ENCODE measurements at regions not wholly inside any gene's neighbourhood (a gene's known extent, or its start where the extent isn't known, plus 50 kb on each side); places are given as distances from the start of the nearest gene placed in this dataset.

- no peaks in the 10 kb centered on the region for H3K36me3 ChIP-seq (replicated peaks in 1 of 2; ENCODE audit: control insufficient read depth in 2 of 2, insufficient read depth in 2 of 2, low read length in 2 of 2)
- H4K91ac ChIP-seq (ENCODE audit: low read depth, low read length, poor library complexity): no peak overlapping the region
- no peak overlapping the region for H3K27ac ChIP-seq (replicated peaks; ENCODE audit: low read length)
- no peak overlapping the region for H2BK5ac ChIP-seq (ENCODE audit: low read length)
- H2BK120ac ChIP-seq (ENCODE audit: low read depth, low read length): no peak overlapping the region
- no peak overlapping the region for H3K4me3 ChIP-seq (ENCODE audit: low read length in 2 of 2)
- no peaks in the 10 kb centered on the region for H3K9me3 ChIP-seq (replicated peaks in 1 of 2; ENCODE audit: control insufficient read depth in 2 of 2, insufficient read depth in 1 of 2, low read depth in 1 of 2, low read length in 2 of 2)
- no peak overlapping the region for H3K9ac ChIP-seq (ENCODE audit: low read depth, low read length, poor library complexity)
- H3K27me3 ChIP-seq (ENCODE audit: control insufficient read depth in 3 of 3, insufficient read depth in 3 of 3, low read depth in 1 of 3, low read length in 3 of 3): no peaks in the 10 kb centered on the region
- no peak overlapping the region for H2BK12ac ChIP-seq (ENCODE audit: low read length)
- H2BK15ac ChIP-seq (ENCODE audit: low read length): no peak overlapping the region
- H3K79me1 ChIP-seq (ENCODE audit: low read depth, low read length): no peaks in the 10 kb centered on the region
- no peak for DNase-seq (ENCODE audit: low spot score)
- H3K23ac ChIP-seq (ENCODE audit: low read depth, low read length, poor library complexity): no peak overlapping the region
- no peak overlapping the region for H3K14ac ChIP-seq (ENCODE audit: low read length)
- no peak overlapping the region for H4K8ac ChIP-seq (ENCODE audit: low read depth, low read length)
- H2AFZ ChIP-seq (ENCODE audit: low read length): no peak overlapping the region
- peak overlapping the region; percentile 59 for H3K18ac ChIP-seq (ENCODE audit: low read length)
- H3K4me2 ChIP-seq (ENCODE audit: insufficient read depth, low read length, poor library complexity, severe bottlenecking): no peak overlapping the region
- H3K4ac ChIP-seq (ENCODE audit: low read length): no peak overlapping the region
- no peaks in the 10 kb centered on the region for H3K4me1 ChIP-seq (ENCODE audit: control insufficient read depth in 2 of 2, insufficient read depth in 1 of 2, low read depth in 1 of 2, low read length in 2 of 2)
- H2AK5ac ChIP-seq (ENCODE audit: low read depth, low read length): no peak overlapping the region
- no CpG with 5 or more reads among the region's 4 CpGs for WGBS, 2 donors (ENCODE audit: extremely low coverage in 2 of 2, insufficient read length in 2 of 2, insufficient replicate concordance in 1 of 2)
These were observed 144.3 kb downstream of the MACIR start for GRCh38 chr5:103402851-103403250.

- Histone ChIP-seq H3K36me3 (replicated peaks in 1 of 2; ENCODE audit: control insufficient read depth in 2 of 2, insufficient read depth in 2 of 2, low read length in 2 of 2) (no peaks in the 10 kb centered on the region), H4K8ac (ENCODE audit: low read depth, low read length) (no peak overlapping the region), H3K9ac (ENCODE audit: low read depth, low read length, poor library complexity) (no peak overlapping the region), H3K27ac (replicated peaks; ENCODE audit: low read length) (no peak overlapping the region), H3K4me2 (ENCODE audit: insufficient read depth, low read length, poor library complexity, severe bottlenecking) (no peak overlapping the region), H4K91ac (ENCODE audit: low read depth, low read length, poor library complexity) (no peak overlapping the region), H2BK15ac (ENCODE audit: low read length) (no peak overlapping the region), H2AFZ (ENCODE audit: low read length) (peak overlapping the region; percentile 44), H3K79me1 (ENCODE audit: low read depth, low read length) (no peaks in the 10 kb centered on the region), H3K18ac (ENCODE audit: low read length) (no peak overlapping the region), H2BK120ac (ENCODE audit: low read depth, low read length) (no peak overlapping the region), H2AK5ac (ENCODE audit: low read depth, low read length) (no peak overlapping the region), H2BK12ac (ENCODE audit: low read length) (no peak overlapping the region), H3K23ac (ENCODE audit: low read depth, low read length, poor library complexity) (no peak overlapping the region), H3K4ac (ENCODE audit: low read length) (no peak overlapping the region), H2BK5ac (ENCODE audit: low read length) (no peak overlapping the region), H3K14ac (ENCODE audit: low read length) (no peak overlapping the region), H3K9me3 (replicated peaks in 1 of 2; ENCODE audit: control insufficient read depth in 2 of 2, insufficient read depth in 1 of 2, low read depth in 1 of 2, low read length in 2 of 2) (no peaks in the 10 kb centered on the region), H3K27me3 (ENCODE audit: control insufficient read depth in 3 of 3, insufficient read depth in 3 of 3, low read depth in 1 of 3, low read length in 3 of 3) (no peaks in the 10 kb centered on the region), H3K4me3 (ENCODE audit: low read length in 2 of 2) (no peak overlapping the region), H3K4me1 (ENCODE audit: control insufficient read depth in 2 of 2, insufficient read depth in 1 of 2, low read depth in 1 of 2, low read length in 2 of 2) (peaks cover 6 to 14% of the 10 kb centered on the region in 2 donors)
- DNase-seq (ENCODE audit: low spot score): no peak
- WGBS, 2 donors (ENCODE audit: extremely low coverage in 2 of 2, insufficient read length in 2 of 2, insufficient replicate concordance in 1 of 2): no CpG with 5 or more reads among the region's 8 CpGs
These were observed 139.4 kb downstream of the MACIR start for GRCh38 chr5:103397739-103398581.

- H3K4me2 ChIP-seq (ENCODE audit: insufficient read depth, low read length, poor library complexity, severe bottlenecking): no peak overlapping the region
- H3K27ac ChIP-seq (replicated peaks; ENCODE audit: low read length): no peak overlapping the region
- no peak overlapping the region for H4K91ac ChIP-seq (ENCODE audit: low read depth, low read length, poor library complexity)
- no peaks in the 10 kb centered on the region for H3K9me3 ChIP-seq (replicated peaks in 1 of 2; ENCODE audit: control insufficient read depth in 2 of 2, insufficient read depth in 1 of 2, low read depth in 1 of 2, low read length in 2 of 2)
- H3K4ac ChIP-seq (ENCODE audit: low read length): no peak overlapping the region
- peaks cover 14 to 25% of the 10 kb centered on the region in 2 donors for H3K4me1 ChIP-seq (ENCODE audit: control insufficient read depth in 2 of 2, insufficient read depth in 1 of 2, low read depth in 1 of 2, low read length in 2 of 2)
- no peak overlapping the region for H2BK15ac ChIP-seq (ENCODE audit: low read length)
- no peak overlapping the region for H3K23ac ChIP-seq (ENCODE audit: low read depth, low read length, poor library complexity)
- DNase-seq (ENCODE audit: low spot score): no peak
- H3K79me1 ChIP-seq (ENCODE audit: low read depth, low read length): no peaks in the 10 kb centered on the region
- H2BK120ac ChIP-seq (ENCODE audit: low read depth, low read length): no peak overlapping the region
- H2BK5ac ChIP-seq (ENCODE audit: low read length): no peak overlapping the region
- H3K18ac ChIP-seq (ENCODE audit: low read length): no peak overlapping the region
- H3K36me3 ChIP-seq (replicated peaks in 1 of 2; ENCODE audit: control insufficient read depth in 2 of 2, insufficient read depth in 2 of 2, low read length in 2 of 2): no peaks in the 10 kb centered on the region
- no peak overlapping the region for H4K8ac ChIP-seq (ENCODE audit: low read depth, low read length)
- H2AFZ ChIP-seq (ENCODE audit: low read length): peak overlapping the region; percentile 15
- no peak overlapping the region for H3K4me3 ChIP-seq (ENCODE audit: low read length in 2 of 2)
- no peak overlapping the region for H2BK12ac ChIP-seq (ENCODE audit: low read length)
- no CpG with 5 or more reads among the region's 2 CpGs for WGBS, 2 donors (ENCODE audit: extremely low coverage in 2 of 2, insufficient read length in 2 of 2, insufficient replicate concordance in 1 of 2)
- H3K9ac ChIP-seq (ENCODE audit: low read depth, low read length, poor library complexity): no peak overlapping the region
- H3K27me3 ChIP-seq (ENCODE audit: control insufficient read depth in 3 of 3, insufficient read depth in 3 of 3, low read depth in 1 of 3, low read length in 3 of 3): no peaks in the 10 kb centered on the region
- no peak overlapping the region for H3K14ac ChIP-seq (ENCODE audit: low read length)
- H2AK5ac ChIP-seq (ENCODE audit: low read depth, low read length): no peak overlapping the region
These were observed 136.1 kb downstream of the MACIR start for GRCh38 chr5:103394676-103395075.

GRCh38 chr5:103393101-103393754 is 134.7 kb downstream of the MACIR start:
- no peak overlapping the region for H3K4ac ChIP-seq (ENCODE audit: low read length)
- no peaks in the 10 kb centered on the region for H3K9me3 ChIP-seq (replicated peaks in 1 of 2; ENCODE audit: control insufficient read depth in 2 of 2, insufficient read depth in 1 of 2, low read depth in 1 of 2, low read length in 2 of 2)
- H3K27ac ChIP-seq (replicated peaks; ENCODE audit: low read length): no peak overlapping the region
- no peak overlapping the region for H3K4me2 ChIP-seq (ENCODE audit: insufficient read depth, low read length, poor library complexity, severe bottlenecking)
- H3K4me3 ChIP-seq (ENCODE audit: low read length in 2 of 2): no peak overlapping the region
- no peak overlapping the region for H2AK5ac ChIP-seq (ENCODE audit: low read depth, low read length)
- no peak overlapping the region for H2BK12ac ChIP-seq (ENCODE audit: low read length)
- H3K23ac ChIP-seq (ENCODE audit: low read depth, low read length, poor library complexity): no peak overlapping the region
- no peak overlapping the region for H4K91ac ChIP-seq (ENCODE audit: low read depth, low read length, poor library complexity)
- no peaks in the 10 kb centered on the region for H3K36me3 ChIP-seq (replicated peaks in 1 of 2; ENCODE audit: control insufficient read depth in 2 of 2, insufficient read depth in 2 of 2, low read length in 2 of 2)
- WGBS, 2 donors (ENCODE audit: extremely low coverage in 2 of 2, insufficient read length in 2 of 2, insufficient replicate concordance in 1 of 2): no CpG with 5 or more reads among the region's 4 CpGs
- H3K9ac ChIP-seq (ENCODE audit: low read depth, low read length, poor library complexity): no peak overlapping the region
- no peak overlapping the region for H4K8ac ChIP-seq (ENCODE audit: low read depth, low read length)
- peaks cover 16 to 39% of the 10 kb centered on the region in 2 donors for H3K4me1 ChIP-seq (ENCODE audit: control insufficient read depth in 2 of 2, insufficient read depth in 1 of 2, low read depth in 1 of 2, low read length in 2 of 2)
- no peak overlapping the region for H2BK5ac ChIP-seq (ENCODE audit: low read length)
- H2BK120ac ChIP-seq (ENCODE audit: low read depth, low read length): no peak overlapping the region
- peak overlapping the region; percentile 83 for H2AFZ ChIP-seq (ENCODE audit: low read length)
- H2BK15ac ChIP-seq (ENCODE audit: low read length): no peak overlapping the region
- H3K14ac ChIP-seq (ENCODE audit: low read length): no peak overlapping the region
- H3K27me3 ChIP-seq (ENCODE audit: control insufficient read depth in 3 of 3, insufficient read depth in 3 of 3, low read depth in 1 of 3, low read length in 3 of 3): no peaks in the 10 kb centered on the region
- H3K18ac ChIP-seq (ENCODE audit: low read length): peak overlapping the region; percentile 1
- DNase-seq (ENCODE audit: low spot score): peak; percentile 14
- no peaks in the 10 kb centered on the region for H3K79me1 ChIP-seq (ENCODE audit: low read depth, low read length)

All from neuronal stem cell (in vitro differentiated cells).